VCaP (cell line): ENCODE measurements at regions not wholly inside any gene's neighbourhood (a gene's known extent, or its start where the extent isn't known, plus 50 kb on each side); places are given as distances from the start of the nearest gene placed in this dataset.

Source experiments
- H3K27ac ChIP-seq: fragments of 450-650 bp; 2 replicates; pipeline ENCODE4 v1.5.1; 2017
- CTCF ChIP-seq: fragments of 450-650 bp; conservative IDR thresholded peaks from 2 replicates; pipeline ENCODE4 v1.5.1; 2017; ENCODE audit warnings: mild to moderate bottlenecking, moderate library complexity

GRCh38 chr1:96028071-96028470 is 693.5 kb upstream of the PTBP2 start:
- TF ChIP-seq CTCF = no peak
- no peak overlapping the region for H3K27ac ChIP-seq

- no peak for TF ChIP-seq CTCF
- no peak overlapping the region for H3K27ac ChIP-seq
These were observed 691.3 kb upstream of the PTBP2 start for GRCh38 chr1:96030312-96030711.

- no peak overlapping the region for H3K27ac ChIP-seq
- no peak for TF ChIP-seq CTCF
These were observed 687.6 kb upstream of the PTBP2 start for GRCh38 chr1:96034006-96034405.

GRCh38 chr1:96036763-96037162 is 684.8 kb upstream of the PTBP2 start:
- H3K27ac ChIP-seq = no peak overlapping the region
- TF ChIP-seq CTCF = no peak

- H3K27ac ChIP-seq = no peak overlapping the region
- TF ChIP-seq CTCF = no peak
These were observed 682.9 kb upstream of the PTBP2 start for GRCh38 chr1:96038636-96039035.

- TF ChIP-seq CTCF = no peak
- no peak overlapping the region for H3K27ac ChIP-seq
These were observed 681.7 kb upstream of the PTBP2 start for GRCh38 chr1:96039910-96040309.

- H3K27ac ChIP-seq = no peak overlapping the region
- TF ChIP-seq CTCF = no peak
These were observed 680.1 kb upstream of the PTBP2 start for GRCh38 chr1:96041470-96041869.

GRCh38 chr1:96048572-96049212 is 672.9 kb upstream of the PTBP2 start:
- TF ChIP-seq CTCF = no peak
- H3K27ac ChIP-seq = no peak overlapping the region
